Endothelial cell of umbilical vein (primary cell): ENCODE measurements at regions not wholly inside any gene's neighbourhood (a gene's known extent, or its start where the extent isn't known, plus 50 kb on each side); places are given as distances from the start of the nearest gene placed in this dataset.

Experiments used
- EZH2 ChIP-seq: IDR thresholded peaks from 2 replicates; pipeline ENCODE4 v1.6.1; 2012; ENCODE audit warnings: borderline replicate concordance, low read depth, mild to moderate bottlenecking, moderate library complexity, low read length, inconsistent platforms; ENCODE audit not compliant: severe bottlenecking
- FOS ChIP-seq: IDR thresholded peaks from 2 replicates; pipeline ENCODE4 v1.6.1; 2011; ENCODE audit warnings: mild to moderate bottlenecking, low read length, moderate library complexity, borderline replicate concordance; ENCODE audit not compliant: insufficient read depth
- GATA2 ChIP-seq: IDR thresholded peaks from 2 replicates; pipeline ENCODE4 v1.7.0; 2011; ENCODE audit warnings: low read depth, mild to moderate bottlenecking, moderate library complexity, mixed read lengths, low read length; ENCODE audit not compliant: insufficient read length, insufficient read depth
- JUN ChIP-seq: IDR thresholded peaks from 2 replicates; pipeline ENCODE4 v1.6.1; 2011; ENCODE audit warnings: borderline replicate concordance, low read depth; ENCODE audit not compliant: insufficient read length, insufficient read depth
- MYC ChIP-seq: IDR thresholded peaks from one replicate; pipeline ENCODE4 v1.6.1; 2011; ENCODE audit warnings: mild to moderate bottlenecking, low read depth, low read length
- POLR2A ChIP-seq: IDR thresholded peaks from 2 replicates; pipeline ENCODE4 v1.6.1; 2012; ENCODE audit warnings: low read depth, mild to moderate bottlenecking, control low read depth, low read length
- POLR2AphosphoS5 ChIP-seq: IDR thresholded peaks from 2 replicates; pipeline ENCODE4 v1.6.1; 2012; ENCODE audit warnings: low read depth, mild to moderate bottlenecking, control low read depth, low read length, moderate library complexity; ENCODE audit not compliant: insufficient read depth
- TF ChIP-seq, protein P1 (sequence below), 2 donors: IDR thresholded peaks; 1 replicate in 1 of 2; 2 replicates in 1 of 2; pipeline ENCODE4 v1.5.1; 2011; ENCODE audit warnings: low read length in 2 of 2, mild to moderate bottlenecking in 2 of 2, moderate library complexity in 2 of 2, control low read depth in 1 of 2, inconsistent platforms in 1 of 2, low read depth in 1 of 2; ENCODE audit not compliant: insufficient read depth in 1 of 2; ENCODE audit errors: extremely low read depth in 1 of 2
- TF ChIP-seq, protein P2 (sequence below): IDR thresholded peaks from 2 replicates; pipeline ENCODE4 v1.6.1; 2011; ENCODE audit not compliant: insufficient read depth, insufficient read length

DNA sequence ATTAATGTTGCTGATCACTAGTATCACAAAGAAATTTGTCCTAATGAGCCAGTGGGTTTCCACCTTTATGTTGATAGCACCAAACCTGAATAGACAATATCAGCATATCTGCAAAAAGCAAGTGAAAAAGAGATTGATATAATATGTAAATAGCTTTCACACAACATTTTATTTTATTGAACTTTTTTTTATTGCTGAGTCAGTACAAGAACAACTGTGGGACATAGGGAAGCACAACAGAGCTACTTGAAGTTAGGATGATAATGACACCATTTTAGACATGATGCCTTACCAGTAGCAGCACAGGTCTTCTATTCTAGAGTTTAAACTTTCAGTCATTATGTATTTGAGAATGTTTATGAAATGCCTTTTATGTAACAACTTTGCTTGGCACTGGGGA is 554.1 kb upstream of the SETBP1 start:
- TF ChIP-seq, protein P1, sequence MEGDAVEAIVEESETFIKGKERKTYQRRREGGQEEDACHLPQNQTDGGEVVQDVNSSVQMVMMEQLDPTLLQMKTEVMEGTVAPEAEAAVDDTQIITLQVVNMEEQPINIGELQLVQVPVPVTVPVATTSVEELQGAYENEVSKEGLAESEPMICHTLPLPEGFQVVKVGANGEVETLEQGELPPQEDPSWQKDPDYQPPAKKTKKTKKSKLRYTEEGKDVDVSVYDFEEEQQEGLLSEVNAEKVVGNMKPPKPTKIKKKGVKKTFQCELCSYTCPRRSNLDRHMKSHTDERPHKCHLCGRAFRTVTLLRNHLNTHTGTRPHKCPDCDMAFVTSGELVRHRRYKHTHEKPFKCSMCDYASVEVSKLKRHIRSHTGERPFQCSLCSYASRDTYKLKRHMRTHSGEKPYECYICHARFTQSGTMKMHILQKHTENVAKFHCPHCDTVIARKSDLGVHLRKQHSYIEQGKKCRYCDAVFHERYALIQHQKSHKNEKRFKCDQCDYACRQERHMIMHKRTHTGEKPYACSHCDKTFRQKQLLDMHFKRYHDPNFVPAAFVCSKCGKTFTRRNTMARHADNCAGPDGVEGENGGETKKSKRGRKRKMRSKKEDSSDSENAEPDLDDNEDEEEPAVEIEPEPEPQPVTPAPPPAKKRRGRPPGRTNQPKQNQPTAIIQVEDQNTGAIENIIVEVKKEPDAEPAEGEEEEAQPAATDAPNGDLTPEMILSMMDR (IDR thresholded peaks at IDR 0.05; ENCODE audit: extremely low read depth in 1 of 2, insufficient read depth in 1 of 2, low read depth in 1 of 2, low read length in 2 of 2): no peak
- TF ChIP-seq POLR2AphosphoS5: no peak
- no peak for TF ChIP-seq POLR2A
- no peak for TF ChIP-seq MYC
- TF ChIP-seq EZH2: no peak
- no peak for TF ChIP-seq JUN
- TF ChIP-seq, protein P2, sequence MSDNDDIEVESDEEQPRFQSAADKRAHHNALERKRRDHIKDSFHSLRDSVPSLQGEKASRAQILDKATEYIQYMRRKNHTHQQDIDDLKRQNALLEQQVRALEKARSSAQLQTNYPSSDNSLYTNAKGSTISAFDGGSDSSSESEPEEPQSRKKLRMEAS: no peak
- TF ChIP-seq FOS: no peak
- TF ChIP-seq GATA2: no peak
